Right lung (tissue), 2 donors: ENCODE measurements at regions not wholly inside any gene's neighbourhood (a gene's known extent, or its start where the extent isn't known, plus 50 kb on each side); places are given as distances from the start of the nearest gene placed in this dataset.
A peak's percentile ranks its signal among the peaks of the same experiment; 100 is the strongest.

Source experiments
- DNase-seq, 2 donors: peaks; one replicate each; pipeline ENCODE4 v3.0.0-alpha.2; 2013

GRCh38 chr13:23983671-23984070 lies 86.4 kb upstream of the C1QTNF9B start:
- no peak for DNase-seq

GRCh38 chr13:23984546-23984945 lies 87.2 kb upstream of the C1QTNF9B start:
- peak; percentile 62 to 71 for DNase-seq

GRCh38 chr13:23985060-23985459 lies 87.8 kb upstream of the C1QTNF9B start:
- DNase-seq, result no peak

GRCh38 chr13:23985839-23986238 lies 88.5 kb upstream of the C1QTNF9B start:
- no peak for DNase-seq

- no peak for DNase-seq
Measured at GRCh38 chr13:23986619-23987018, 89.3 kb upstream of the C1QTNF9B start.

- DNase-seq, result no peak
Measured at GRCh38 chr13:23987331-23987894, 90.1 kb upstream of the C1QTNF9B start.

GRCh38 chr13:23988546-23989122 lies 91.3 kb upstream of the C1QTNF9B start:
- no peak for DNase-seq

GRCh38 chr13:23990455-23990854 lies 93.2 kb upstream of the C1QTNF9B start:
- no peak for DNase-seq

- no peak for DNase-seq
Measured at GRCh38 chr13:23991119-23991518, 93.8 kb upstream of the C1QTNF9B start.

GRCh38 chr13:23992781-23993679 lies 95.7 kb upstream of the C1QTNF9B start:
- no peak for DNase-seq

- no peak for DNase-seq
Measured at GRCh38 chr13:23993680-23993985, 96.3 kb upstream of the C1QTNF9B start.

GRCh38 chr13:23995283-23996073 lies 98.2 kb upstream of the C1QTNF9B start:
- no peak for DNase-seq

- no peak for DNase-seq
Measured at GRCh38 chr13:23996456-23996855, 99.2 kb upstream of the C1QTNF9B start.

GRCh38 chr13:23999424-23999823 lies 102.1 kb upstream of the C1QTNF9B start:
- DNase-seq, result no peak

GRCh38 chr13:24002206-24002815 lies 105.0 kb upstream of the C1QTNF9B start:
- no peak for DNase-seq

GRCh38 chr13:24004142-24004899 lies 107.0 kb upstream of the C1QTNF9B start:
- no peak for DNase-seq

- no peak for DNase-seq
Measured at GRCh38 chr13:24004971-24005370, 107.7 kb upstream of the C1QTNF9B start.

- DNase-seq, result no peak
Measured at GRCh38 chr13:24005755-24006281, 108.5 kb upstream of the C1QTNF9B start.

- DNase-seq, result no peak
Measured at GRCh38 chr13:24006520-24007248, 109.4 kb upstream of the C1QTNF9B start.

GRCh38 chr13:24007979-24008620 lies 110.8 kb upstream of the C1QTNF9B start:
- DNase-seq, result no peak
